Glutamatergic neuron (in vitro differentiated cells): ENCODE measurements at regions not wholly inside any gene's neighbourhood (a gene's known extent, or its start where the extent isn't known, plus 50 kb on each side); places are given as distances from the start of the nearest gene placed in this dataset.

Experiments
- DNase-seq: peaks from one replicate; pipeline ENCODE4 v3.0.0; 2022
- H3K27ac Mint-ChIP-seq: one replicate; pipeline ENCODE4 v1.8.0; 2020; ENCODE audit warnings: mild to moderate bottlenecking, mixed read lengths, inconsistent platforms; ENCODE audit not compliant: unreplicated experiment
- H3K27me3 Mint-ChIP-seq: one replicate; pipeline ENCODE4 v1.8.0; 2020; ENCODE audit warnings: mild to moderate bottlenecking, moderate library complexity, mixed read lengths, inconsistent platforms; ENCODE audit not compliant: unreplicated experiment
- H3K36me3 Mint-ChIP-seq: one replicate; pipeline ENCODE4 v1.8.0; 2020; ENCODE audit warnings: mild to moderate bottlenecking, mixed read lengths, inconsistent platforms; ENCODE audit not compliant: unreplicated experiment
- H3K4me1 Mint-ChIP-seq: one replicate; pipeline ENCODE4 v1.8.0; 2020; ENCODE audit warnings: mild to moderate bottlenecking, low read depth, mixed read lengths, inconsistent platforms; ENCODE audit not compliant: unreplicated experiment
- H3K4me3 Mint-ChIP-seq: one replicate; pipeline ENCODE4 v1.8.0; 2020; ENCODE audit warnings: mild to moderate bottlenecking, mixed read lengths, inconsistent platforms; ENCODE audit not compliant: unreplicated experiment
- H3K9me3 Mint-ChIP-seq: one replicate; pipeline ENCODE4 v1.8.0; 2020; ENCODE audit warnings: mild to moderate bottlenecking, moderate library complexity, mixed read lengths, inconsistent platforms; ENCODE audit not compliant: unreplicated experiment
- CTCF ChIP-seq: fragments of 200-600 bp; sonication (generic); IDR thresholded peaks from one replicate; pipeline ENCODE4 v1.5.0; 2021; ENCODE audit not compliant: partially characterized antibody, unreplicated experiment

- no peaks in the 10 kb centered on the region for H3K9me3 Mint-ChIP-seq
- no peak overlapping the region for H3K4me3 Mint-ChIP-seq
- H3K36me3 Mint-ChIP-seq: no peaks in the 10 kb centered on the region
- TF ChIP-seq CTCF: no peak
- H3K27ac Mint-ChIP-seq: no peak overlapping the region
- H3K4me1 Mint-ChIP-seq: peaks cover 10% of the 10 kb centered on the region
- H3K27me3 Mint-ChIP-seq: no peaks in the 10 kb centered on the region
- DNase-seq: no peak
Observed at GRCh38 chr2:22697054-22697788, 687.8 kb upstream of the KLHL29 start.

DNA sequence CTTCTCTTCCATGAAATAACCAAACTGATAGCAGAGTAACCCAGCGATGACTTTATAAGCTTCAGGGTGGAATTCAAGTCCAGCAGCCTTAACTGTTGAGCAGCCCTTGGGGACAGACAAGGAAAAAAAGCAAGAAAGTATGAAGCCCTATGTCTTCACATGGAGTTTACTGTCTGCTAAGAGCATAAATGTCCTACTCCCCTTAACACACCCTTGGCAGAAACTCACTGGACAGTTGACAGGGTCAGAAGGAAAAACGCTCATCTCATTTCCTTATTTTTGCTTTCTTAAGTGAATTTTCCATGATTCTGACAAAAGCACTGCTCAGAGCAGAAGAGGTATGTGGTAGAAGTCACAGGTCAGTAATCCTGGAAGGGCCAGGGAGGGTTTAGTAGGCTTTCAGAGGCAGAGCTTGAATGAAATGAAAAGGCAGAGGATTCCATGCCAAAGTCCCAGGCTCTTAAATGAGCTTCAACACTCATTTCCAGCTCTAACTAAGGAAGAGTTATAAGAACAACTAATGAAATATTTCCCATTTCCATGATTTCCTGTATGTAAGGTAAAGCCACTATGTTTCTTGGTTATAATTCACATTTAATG is 683.3 kb upstream of the KLHL29 start:
- no peak for DNase-seq
- TF ChIP-seq CTCF: no peak
- Mint-ChIP-seq H3K36me3 (no peaks in the 10 kb centered on the region), H3K27me3 (peaks cover 5% of the 10 kb centered on the region), H3K27ac (no peak overlapping the region), H3K4me1 (peaks cover 4% of the 10 kb centered on the region), H3K4me3 (no peak overlapping the region), H3K9me3 (no peaks in the 10 kb centered on the region)

GRCh38 chr2:22703286-22703920 is 681.6 kb upstream of the KLHL29 start:
- H3K9me3 Mint-ChIP-seq: no peaks in the 10 kb centered on the region
- H3K4me1 Mint-ChIP-seq: peaks cover 2% of the 10 kb centered on the region
- no peak for TF ChIP-seq CTCF
- peaks cover 5% of the 10 kb centered on the region for H3K27me3 Mint-ChIP-seq
- H3K36me3 Mint-ChIP-seq: no peaks in the 10 kb centered on the region
- DNase-seq: no peak
- H3K27ac Mint-ChIP-seq: no peak overlapping the region
- H3K4me3 Mint-ChIP-seq: no peak overlapping the region

GRCh38 chr2:22719396-22719795 is 665.6 kb upstream of the KLHL29 start:
- Mint-ChIP-seq H3K4me3 (no peak overlapping the region), H3K27ac (no peak overlapping the region), H3K27me3 (no peaks in the 10 kb centered on the region), H3K36me3 (peaks cover 14% of the 10 kb centered on the region), H3K9me3 (peaks cover 4% of the 10 kb centered on the region), H3K4me1 (no peaks in the 10 kb centered on the region)
- no peak for DNase-seq
- TF ChIP-seq CTCF: no peak

DNA sequence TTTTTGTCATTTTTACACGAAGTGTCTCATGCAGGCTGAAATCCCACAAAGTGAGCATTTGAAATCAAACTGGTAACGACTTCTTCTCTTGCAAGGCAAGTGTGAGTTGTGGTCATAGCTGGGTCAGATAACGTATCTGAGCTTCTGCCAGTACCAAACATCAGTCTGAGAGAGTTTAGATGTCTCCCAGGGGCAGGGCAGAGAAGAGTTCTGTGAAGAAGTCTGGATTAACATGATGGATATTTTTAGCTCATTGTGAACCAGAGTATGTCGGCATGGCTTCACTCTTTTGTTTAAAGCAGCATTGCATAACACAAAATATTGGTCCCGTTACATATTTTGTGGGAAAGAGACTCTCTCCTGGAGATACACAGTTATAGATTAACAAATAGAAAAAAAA is 655.5 kb upstream of the KLHL29 start:
- no peak for TF ChIP-seq CTCF
- Mint-ChIP-seq H3K4me1 (no peaks in the 10 kb centered on the region), H3K27me3 (no peaks in the 10 kb centered on the region), H3K36me3 (peaks cover 12% of the 10 kb centered on the region), H3K4me3 (no peak overlapping the region), H3K9me3 (peaks cover 4% of the 10 kb centered on the region), H3K27ac (no peak overlapping the region)
- no peak for DNase-seq
